GM12891 (cell line): ENCODE measurements at regions not wholly inside any gene's neighbourhood (a gene's known extent, or its start where the extent isn't known, plus 50 kb on each side); places are given as distances from the start of the nearest gene placed in this dataset.
"Not testable (repeated sequence)": the region's sequence is repeated elsewhere in the genome, so short reads cannot be mapped to it uniquely, and the experiment has no call there.

ENCODE experiments used
- DNase-seq: peaks from one replicate; pipeline ENCODE4 v3.0.0; 2011; ENCODE audit warnings: low spot score; ENCODE audit not compliant: insufficient read length
- FAIRE-seq: peaks from 2 replicates; lab custom pipeline; 2011; peaks lifted over from hg19 to GRCh38; lab: Jason Lieb, UNC
- PAX5 ChIP-seq: IDR thresholded peaks from 2 replicates; pipeline ENCODE4 v1.6.1; 2011; ENCODE audit warnings: low read length, moderate library complexity, mild to moderate bottlenecking; ENCODE audit not compliant: insufficient read depth, severe bottlenecking
- POLR2A ChIP-seq: IDR thresholded peaks from 2 replicates; pipeline ENCODE4 v1.6.1; 2011; ENCODE audit warnings: low read depth, low read length, control low read depth
- POLR2AphosphoS5 ChIP-seq: IDR thresholded peaks from 2 replicates; pipeline ENCODE4 v1.6.1; 2011; ENCODE audit warnings: low read depth, low read length, control low read depth
- POU2F2 ChIP-seq: IDR thresholded peaks from 2 replicates; pipeline ENCODE4 v1.6.1; 2011; ENCODE audit warnings: low read depth, mild to moderate bottlenecking, control low read depth, low read length, moderate library complexity
- SPI1 ChIP-seq: IDR thresholded peaks from 2 replicates; pipeline ENCODE4 v1.6.1; 2011; ENCODE audit warnings: low read depth, low read length, control low read depth
- TAF1 ChIP-seq: IDR thresholded peaks from 2 replicates; pipeline ENCODE4 v1.6.1; 2011; ENCODE audit warnings: low read depth, low read length, control low read depth

- FAIRE-seq (no peak), DNase-seq (no peak)
- TF ChIP-seq POU2F2 (no peak), TAF1 (no peak), PAX5 (no peak), POLR2A (no peak), POLR2AphosphoS5 (no peak), SPI1 (no peak)
These were observed 73.8 kb downstream of the C9orf50 start for GRCh38 chr9:129547063-129547462.

GRCh38 chr9:129545876-129546275 lies 75.0 kb downstream of the C9orf50 start:
- not testable (repeated sequence) for DNase-seq, FAIRE-seq

GRCh38 chr9:129544761-129545160 lies 76.1 kb downstream of the C9orf50 start:
- TF ChIP-seq SPI1, result no peak
- FAIRE-seq (no peak), DNase-seq (no peak)

GRCh38 chr9:129542741-129543140 lies 78.2 kb downstream of the C9orf50 start:
- FAIRE-seq (no peak), DNase-seq (no peak)
- TF ChIP-seq POLR2A, result no peak
- no peak for TF ChIP-seq TAF1
- TF ChIP-seq POLR2AphosphoS5, result no peak
- no peak for TF ChIP-seq PAX5
- TF ChIP-seq SPI1, result no peak
- no peak for TF ChIP-seq POU2F2

DNA sequence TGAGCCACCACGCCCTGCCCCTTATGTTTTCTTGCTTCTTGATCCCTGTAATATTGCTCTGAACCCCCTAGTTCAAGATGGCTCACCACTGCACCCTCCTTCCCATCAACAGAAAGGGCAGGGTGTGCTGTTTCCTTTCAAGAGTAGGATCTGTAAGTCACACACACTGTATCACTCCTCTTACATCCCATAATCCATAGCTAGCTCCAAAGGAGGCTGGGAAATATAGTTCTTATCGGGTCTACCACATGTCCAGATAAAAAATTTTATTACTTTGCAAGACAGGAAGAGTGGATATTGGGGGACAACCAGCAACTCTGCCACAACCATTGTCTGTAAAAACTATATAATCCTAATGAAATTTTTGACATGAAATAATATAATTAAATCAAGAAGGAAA lies 79.6 kb downstream of the C9orf50 start:
- DNase-seq, result no peak
- FAIRE-seq, result no peak
- TF ChIP-seq POU2F2, result no peak
- no peak for TF ChIP-seq SPI1

DNA sequence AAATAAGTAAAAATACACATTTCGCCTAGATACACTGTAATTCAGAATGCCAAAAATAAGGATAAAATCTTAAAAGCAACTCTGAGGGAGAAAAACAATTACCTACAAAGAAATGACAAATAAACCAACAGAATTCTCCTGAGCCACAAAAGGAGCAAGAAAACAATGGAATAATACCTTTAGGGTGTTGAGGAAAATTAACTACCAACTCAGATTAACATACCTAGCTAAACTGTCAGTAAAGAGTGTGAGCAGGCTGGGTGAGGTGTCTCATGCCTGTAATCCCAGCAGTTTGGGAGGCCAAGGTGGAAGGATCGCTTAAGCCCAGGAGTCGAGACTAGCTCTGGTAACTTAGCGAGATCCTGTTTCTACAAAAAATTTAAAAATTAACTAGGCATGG lies 81.5 kb downstream of the C9orf50 start:
- DNase-seq (no peak), FAIRE-seq (no peak)
- TF ChIP-seq POLR2A (no peak), TAF1 (no peak), POU2F2 (no peak), SPI1 (no peak), PAX5 (no peak), POLR2AphosphoS5 (no peak)

DNA sequence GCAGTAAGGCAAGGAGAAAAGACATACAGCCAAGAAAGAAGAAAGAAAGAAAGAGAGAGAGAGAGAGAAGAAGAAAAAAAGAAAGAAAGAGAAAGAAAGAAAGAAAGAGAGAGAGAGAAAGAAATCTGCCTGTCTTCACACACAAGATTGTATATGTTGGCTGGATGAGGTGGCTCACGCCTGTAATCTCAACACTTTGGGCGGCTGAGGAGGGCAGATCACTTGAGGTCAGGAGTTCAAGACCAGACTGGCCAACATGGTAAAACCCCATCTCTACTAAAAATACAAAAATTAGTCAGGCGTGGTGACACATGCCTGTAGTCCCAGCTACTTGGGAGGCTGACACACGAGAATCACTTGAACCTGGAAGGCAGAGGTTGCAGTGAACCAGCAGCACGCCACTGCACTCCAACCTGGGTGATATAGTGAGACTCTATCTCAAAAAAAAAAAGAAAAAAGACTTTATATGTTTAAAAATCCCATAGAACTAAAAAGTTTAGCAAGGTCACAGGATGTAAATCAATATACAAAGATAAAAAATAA lies 89.0 kb downstream of the C9orf50 start:
- DNase-seq, FAIRE-seq: not testable (repeated sequence)

DNA sequence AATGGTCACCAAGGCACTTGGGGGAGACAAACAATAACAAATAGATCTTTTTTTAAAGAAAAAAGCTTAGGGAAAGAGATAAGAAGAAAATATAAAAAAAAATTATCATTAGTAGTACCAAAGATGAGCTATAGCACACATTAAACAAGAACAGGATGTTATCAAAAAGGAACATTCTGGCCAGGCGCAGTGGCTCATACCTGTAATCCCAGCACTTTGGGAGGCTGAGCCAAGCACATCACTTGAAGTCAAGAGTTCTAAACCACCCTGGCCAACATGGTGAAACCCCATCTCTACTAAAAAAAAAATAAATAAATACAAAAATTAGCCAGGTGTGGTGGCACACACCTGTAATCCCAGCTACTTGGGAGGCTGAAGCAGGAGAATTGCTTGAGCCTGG lies 92.9 kb downstream of the C9orf50 start:
- DNase-seq, FAIRE-seq: not testable (repeated sequence)

- TF ChIP-seq POLR2AphosphoS5, result no peak
- TF ChIP-seq TAF1, result no peak
- no peak for TF ChIP-seq PAX5
- no peak for TF ChIP-seq POLR2A
- TF ChIP-seq SPI1, result no peak
- TF ChIP-seq POU2F2, result no peak
- no peak for DNase-seq
- FAIRE-seq, result no peak
These were observed 95.2 kb downstream of the C9orf50 start for GRCh38 chr9:129525656-129526196.

DNA sequence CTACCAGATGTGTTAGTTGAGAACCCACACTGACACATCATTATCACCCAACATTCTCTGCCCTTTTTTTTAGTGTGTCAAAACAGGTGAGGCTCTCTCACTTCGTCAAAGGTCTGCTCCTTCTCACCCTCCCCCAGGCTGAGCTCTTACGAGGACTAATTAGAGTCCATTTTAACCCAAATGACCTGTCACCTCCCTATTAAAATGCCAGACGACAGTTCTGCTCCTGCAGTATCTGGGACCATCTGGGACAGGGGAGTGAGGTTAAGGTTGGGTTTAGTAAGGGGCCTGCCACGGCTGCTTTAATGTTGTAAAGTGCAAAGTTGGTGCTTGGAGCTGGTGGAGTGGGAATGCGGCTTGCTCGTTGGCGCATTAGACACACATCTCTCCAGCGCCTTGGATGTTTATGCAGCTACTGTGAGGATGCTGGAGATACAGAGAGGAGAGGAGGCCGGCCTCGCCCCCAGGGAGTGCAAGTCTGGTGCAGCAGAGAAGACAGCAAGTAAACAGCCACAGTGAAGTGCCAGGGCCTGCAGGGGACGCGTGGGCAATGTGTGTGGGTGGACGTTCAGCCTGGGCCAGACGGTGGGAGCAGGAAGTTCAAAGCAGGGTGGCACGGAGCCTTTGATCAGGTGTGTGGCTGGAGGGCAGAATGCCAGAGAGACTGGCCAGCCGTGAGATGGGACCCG lies 96.2 kb downstream of the C9orf50 start:
- FAIRE-seq (no peak), DNase-seq (no peak)
- TF ChIP-seq POLR2A, result no peak
- TF ChIP-seq POU2F2, result no peak

DNA sequence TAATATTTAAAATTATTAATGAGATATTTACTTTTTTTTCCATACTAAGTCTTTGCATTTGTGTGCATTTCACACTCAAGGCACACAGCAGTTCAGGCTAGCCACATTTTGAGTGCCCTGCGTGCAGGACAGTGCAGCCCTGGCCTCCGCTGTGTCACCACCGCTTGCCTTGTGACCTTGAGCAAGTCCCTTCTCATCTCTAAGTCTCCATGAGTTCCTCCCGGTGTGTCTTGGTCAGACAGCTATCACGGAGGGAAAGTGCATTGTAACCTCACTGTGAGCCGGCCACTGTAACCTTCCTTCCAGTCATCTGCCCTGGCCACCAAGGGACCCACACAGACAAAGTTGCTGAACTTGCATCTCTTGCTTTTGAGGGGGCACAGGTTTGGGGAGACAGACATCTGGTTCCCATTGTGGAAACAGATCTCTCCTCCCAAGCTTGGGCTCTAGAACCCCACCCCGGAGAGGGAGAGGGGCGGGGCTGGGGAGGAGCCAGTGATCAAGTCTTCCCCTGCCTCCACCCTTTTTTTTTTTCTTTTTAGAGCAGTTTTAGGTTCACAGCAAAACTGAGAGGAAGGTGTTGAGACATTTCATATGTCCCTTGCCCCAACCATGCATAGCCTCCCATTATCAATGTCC lies 96.8 kb downstream of the C9orf50 start:
- DNase-seq (no peak), FAIRE-seq (no peak)
- no peak for TF ChIP-seq POLR2AphosphoS5
- no peak for TF ChIP-seq POLR2A
- TF ChIP-seq PAX5, result no peak
- TF ChIP-seq TAF1, result no peak
- no peak for TF ChIP-seq POU2F2
- no peak for TF ChIP-seq SPI1
